ENCODE measurements at regions not wholly inside any gene's neighbourhood (a gene's known extent, or its start where the extent isn't known, plus 50 kb on each side); places are given as distances from the start of the nearest gene placed in this dataset.

DNA sequence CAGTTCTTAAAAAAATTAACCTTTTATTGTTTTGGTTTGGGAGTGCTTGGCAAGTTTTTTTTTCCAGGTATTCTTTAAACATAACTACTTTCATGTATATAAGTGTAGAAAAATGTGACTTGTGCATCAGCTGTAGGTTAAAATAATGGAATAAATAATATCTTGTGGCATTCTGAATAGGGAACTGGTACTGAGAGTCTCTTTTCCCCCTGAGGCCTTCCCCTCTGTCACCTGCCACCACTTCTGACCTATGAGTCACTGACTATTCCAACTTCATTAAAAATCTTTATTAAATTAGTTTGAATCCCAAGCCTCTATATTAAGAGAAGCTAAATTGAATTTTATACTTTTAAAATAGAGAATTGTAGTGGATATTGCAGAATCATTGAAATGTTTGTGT is 805.7 kb downstream of the METTL15 start:
- Mint-ChIP-seq H3K36me3 (ENCODE audit: insufficient read depth, unreplicated experiment) (no peaks in the 10 kb centered on the region), H3K4me1 (ENCODE audit: low read depth, unreplicated experiment) (peaks cover 17% of the 10 kb centered on the region), H3K9me3 (ENCODE audit: low read depth, unreplicated experiment) (no peaks in the 10 kb centered on the region), H3K27me3 (ENCODE audit: unreplicated experiment) (no peaks in the 10 kb centered on the region), H3K4me3 (ENCODE audit: low read depth, unreplicated experiment) (no peak overlapping the region), H3K27ac (ENCODE audit: unreplicated experiment) (no peak overlapping the region)
- no TSS peak for BruUV-seq (replicated peaks)
- intact Hi-C loops (cut with micrococcal nuclease; ENCODE audit: unreplicated experiment) = no loop called here
- TF ChIP-seq, protein P1, sequence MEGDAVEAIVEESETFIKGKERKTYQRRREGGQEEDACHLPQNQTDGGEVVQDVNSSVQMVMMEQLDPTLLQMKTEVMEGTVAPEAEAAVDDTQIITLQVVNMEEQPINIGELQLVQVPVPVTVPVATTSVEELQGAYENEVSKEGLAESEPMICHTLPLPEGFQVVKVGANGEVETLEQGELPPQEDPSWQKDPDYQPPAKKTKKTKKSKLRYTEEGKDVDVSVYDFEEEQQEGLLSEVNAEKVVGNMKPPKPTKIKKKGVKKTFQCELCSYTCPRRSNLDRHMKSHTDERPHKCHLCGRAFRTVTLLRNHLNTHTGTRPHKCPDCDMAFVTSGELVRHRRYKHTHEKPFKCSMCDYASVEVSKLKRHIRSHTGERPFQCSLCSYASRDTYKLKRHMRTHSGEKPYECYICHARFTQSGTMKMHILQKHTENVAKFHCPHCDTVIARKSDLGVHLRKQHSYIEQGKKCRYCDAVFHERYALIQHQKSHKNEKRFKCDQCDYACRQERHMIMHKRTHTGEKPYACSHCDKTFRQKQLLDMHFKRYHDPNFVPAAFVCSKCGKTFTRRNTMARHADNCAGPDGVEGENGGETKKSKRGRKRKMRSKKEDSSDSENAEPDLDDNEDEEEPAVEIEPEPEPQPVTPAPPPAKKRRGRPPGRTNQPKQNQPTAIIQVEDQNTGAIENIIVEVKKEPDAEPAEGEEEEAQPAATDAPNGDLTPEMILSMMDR (IDR thresholded peaks at IDR 0.05; ENCODE audit: unreplicated experiment) = no peak
- DNase-seq = no peak
- CTCF ChIA-PET = no interaction called here

DNA sequence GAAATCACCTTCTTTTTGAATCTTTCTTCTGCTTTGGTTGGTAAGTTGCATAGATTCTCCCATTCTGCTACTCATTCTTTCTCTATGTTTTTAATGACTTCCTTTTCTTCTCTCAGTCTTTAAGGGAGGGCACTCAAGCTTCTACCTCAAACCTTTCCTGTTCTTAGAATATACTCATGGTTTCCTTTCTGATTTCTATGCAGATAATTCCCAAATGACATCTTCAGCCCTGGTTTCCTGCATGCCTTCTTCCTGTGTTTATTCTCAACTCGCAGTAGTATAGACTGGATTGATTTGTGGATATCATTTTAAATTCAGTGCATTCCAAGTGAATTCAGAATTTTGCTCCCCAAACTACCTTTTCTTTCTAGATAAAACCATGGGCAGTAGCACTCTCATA is 803.6 kb downstream of the METTL15 start:
- Mint-ChIP-seq H3K9me3 (ENCODE audit: low read depth, unreplicated experiment) (no peaks in the 10 kb centered on the region), H3K4me3 (ENCODE audit: low read depth, unreplicated experiment) (no peak overlapping the region), H3K36me3 (ENCODE audit: insufficient read depth, unreplicated experiment) (no peaks in the 10 kb centered on the region), H3K4me1 (ENCODE audit: low read depth, unreplicated experiment) (peaks cover 8% of the 10 kb centered on the region), H3K27me3 (ENCODE audit: unreplicated experiment) (no peaks in the 10 kb centered on the region), H3K27ac (ENCODE audit: unreplicated experiment) (no peak overlapping the region)
- TF ChIP-seq, protein P1 (IDR thresholded peaks at IDR 0.05; ENCODE audit: unreplicated experiment) = no peak
- CTCF ChIA-PET = no interaction called here
- intact Hi-C loops (cut with micrococcal nuclease; ENCODE audit: unreplicated experiment) = no loop called here
- DNase-seq = no peak
- BruUV-seq (replicated peaks) = no TSS peak

DNA sequence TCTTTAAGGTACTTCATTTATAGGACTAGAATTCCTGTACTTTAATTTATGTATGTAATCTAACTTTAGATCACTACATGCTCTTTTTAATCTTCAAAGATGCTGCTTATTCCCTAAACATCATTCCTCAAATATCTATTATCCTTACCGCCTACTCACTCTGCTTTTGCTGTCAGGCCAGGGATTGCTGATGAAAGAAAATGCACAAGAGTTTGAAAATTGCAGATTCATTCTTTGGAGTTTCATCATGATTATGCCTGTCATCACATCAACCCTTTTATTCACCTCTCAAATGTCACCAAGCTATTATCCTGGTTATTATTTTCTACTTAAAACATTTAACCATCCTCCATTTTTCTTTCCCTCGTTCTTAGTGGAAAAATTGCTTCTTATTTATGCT is 802.7 kb downstream of the METTL15 start:
- H3K4me1 Mint-ChIP-seq (ENCODE audit: low read depth, unreplicated experiment) = peaks cover 8% of the 10 kb centered on the region
- H3K27me3 Mint-ChIP-seq (ENCODE audit: unreplicated experiment) = no peaks in the 10 kb centered on the region
- H3K9me3 Mint-ChIP-seq (ENCODE audit: low read depth, unreplicated experiment) = no peaks in the 10 kb centered on the region
- no peak overlapping the region for H3K27ac Mint-ChIP-seq (ENCODE audit: unreplicated experiment)
- TF ChIP-seq, protein P1 (IDR thresholded peaks at IDR 0.05; ENCODE audit: unreplicated experiment) = no peak
- H3K4me3 Mint-ChIP-seq (ENCODE audit: low read depth, unreplicated experiment) = no peak overlapping the region
- H3K36me3 Mint-ChIP-seq (ENCODE audit: insufficient read depth, unreplicated experiment) = no peaks in the 10 kb centered on the region
- BruUV-seq (replicated peaks) = no TSS peak
- CTCF ChIA-PET = no interaction called here
- DNase-seq = no peak
- intact Hi-C loops (cut with micrococcal nuclease; ENCODE audit: unreplicated experiment) = no loop called here

GRCh38 chr11:28903716-28904115 is 795.5 kb downstream of the METTL15 start:
- no TSS peak for BruUV-seq (replicated peaks)
- Mint-ChIP-seq H3K4me3 (ENCODE audit: low read depth, unreplicated experiment) (no peak overlapping the region), H3K4me1 (ENCODE audit: low read depth, unreplicated experiment) (peaks cover 15% of the 10 kb centered on the region), H3K27me3 (ENCODE audit: unreplicated experiment) (no peaks in the 10 kb centered on the region), H3K27ac (ENCODE audit: unreplicated experiment) (no peak overlapping the region), H3K9me3 (ENCODE audit: low read depth, unreplicated experiment) (no peaks in the 10 kb centered on the region), H3K36me3 (ENCODE audit: insufficient read depth, unreplicated experiment) (no peaks in the 10 kb centered on the region)
- intact Hi-C loops (cut with micrococcal nuclease; ENCODE audit: unreplicated experiment) = no loop called here
- DNase-seq = no peak
- CTCF ChIA-PET = no interaction called here
- TF ChIP-seq, protein P1 (IDR thresholded peaks at IDR 0.05; ENCODE audit: unreplicated experiment) = no peak

DNA sequence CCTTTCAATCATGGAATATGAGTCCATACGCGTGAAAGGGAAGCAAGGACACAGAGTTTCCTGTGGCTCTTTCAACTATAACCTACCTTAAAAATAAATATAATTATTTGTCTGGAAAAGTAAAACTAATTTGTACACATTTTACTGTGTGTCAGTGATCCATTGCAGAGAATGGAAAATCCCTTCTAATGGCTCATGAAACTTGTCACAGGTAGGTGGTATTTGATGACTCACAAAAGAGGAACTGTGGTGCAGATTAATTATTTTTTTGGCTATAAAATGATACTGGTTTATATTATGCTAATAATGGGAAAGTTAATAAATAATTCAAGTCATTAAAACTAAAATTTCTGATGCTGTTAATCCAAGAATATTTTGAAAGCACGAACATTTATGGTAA is 792.2 kb downstream of the METTL15 start:
- no peaks in the 10 kb centered on the region for H3K9me3 Mint-ChIP-seq (ENCODE audit: low read depth, unreplicated experiment)
- TF ChIP-seq, protein P1 (IDR thresholded peaks at IDR 0.05; ENCODE audit: unreplicated experiment) = no peak
- no TSS peak for BruUV-seq (replicated peaks)
- H3K27me3 Mint-ChIP-seq (ENCODE audit: unreplicated experiment) = no peaks in the 10 kb centered on the region
- no peak for DNase-seq
- H3K4me1 Mint-ChIP-seq (ENCODE audit: low read depth, unreplicated experiment) = peaks cover 15% of the 10 kb centered on the region
- no peak overlapping the region for H3K27ac Mint-ChIP-seq (ENCODE audit: unreplicated experiment)
- H3K4me3 Mint-ChIP-seq (ENCODE audit: low read depth, unreplicated experiment) = no peak overlapping the region
- CTCF ChIA-PET = no interaction called here
- no peaks in the 10 kb centered on the region for H3K36me3 Mint-ChIP-seq (ENCODE audit: insufficient read depth, unreplicated experiment)
- intact Hi-C loops (cut with micrococcal nuclease; ENCODE audit: unreplicated experiment) = no loop called here

All from Calu3 (cell line).